22Rv1 (cell line): ENCODE measurements at regions not wholly inside any gene's neighbourhood (a gene's known extent, or its start where the extent isn't known, plus 50 kb on each side); places are given as distances from the start of the nearest gene placed in this dataset.

Experiments used
- CTCF ChIP-seq: fragments of 450-650 bp; IDR thresholded peaks from 2 replicates; pipeline ENCODE4 v1.5.1; 2017; ENCODE audit warnings: mild to moderate bottlenecking
- ZFX ChIP-seq: fragments of 450-650 bp; IDR thresholded peaks from 2 replicates; pipeline ENCODE4 v1.6.1; 2017; ENCODE audit warnings: antibody characterized with exemption, borderline replicate concordance

- TF ChIP-seq CTCF (no peak), ZFX (no peak)
Observed at GRCh38 chr18:22667156-22667555, 249.4 kb upstream of the CTAGE1 start.
